Coronary artery (tissue), 2 donors: ENCODE measurements at regions not wholly inside any gene's neighbourhood (a gene's known extent, or its start where the extent isn't known, plus 50 kb on each side); places are given as distances from the start of the nearest gene placed in this dataset.

ENCODE experiments used
- DNase-seq: peaks from one replicate; pipeline ENCODE4 v3.0.0-alpha.2; 2017; ENCODE audit warnings: low spot score
- H3K27ac ChIP-seq, 2 donors: fragments of 200-600 bp; sonication (generic); one replicate each; pipeline ENCODE4 v1.5.1; 2016 to 2019
- H3K4me3 ChIP-seq: fragments of 200-600 bp; sonication (generic); 2 replicates; pipeline ENCODE4 v1.5.1; 2016; ENCODE audit warnings: mild to moderate bottlenecking, moderate library complexity
- CTCF ChIP-seq: fragments of 200-600 bp; sonication (generic); IDR thresholded peaks from one replicate; pipeline ENCODE4 v1.5.1; 2019; ENCODE audit warnings: antibody characterized with exemption

DNA sequence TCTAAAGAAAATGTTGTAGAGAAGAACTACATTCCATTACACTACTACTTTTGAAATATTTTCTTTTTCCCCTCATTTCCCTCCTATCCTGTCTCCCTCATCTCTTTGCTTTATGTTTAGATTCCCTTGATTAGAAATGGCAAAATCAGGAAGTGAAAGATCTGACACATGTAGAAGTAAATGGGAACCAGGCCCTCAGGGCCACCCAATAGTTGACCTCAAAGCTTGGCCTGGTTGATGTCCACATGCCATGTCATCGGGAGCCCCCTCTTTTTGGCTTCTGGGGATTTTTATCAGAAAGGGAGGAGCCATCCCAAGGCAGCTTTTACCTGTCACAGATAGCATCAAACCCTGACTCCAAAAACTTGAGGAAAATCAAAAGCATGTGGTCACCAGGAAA lies 168.3 kb upstream of the ECI2 start:
- no peak for DNase-seq
- H3K4me3 ChIP-seq: no peak overlapping the region
- no peak for TF ChIP-seq CTCF
- H3K27ac ChIP-seq: no peak overlapping the region

GRCh38 chr6:4302524-4302923 lies 167.1 kb upstream of the ECI2 start:
- no peak for DNase-seq
- Histone ChIP-seq H3K4me3 (no peak overlapping the region), H3K27ac (no peak overlapping the region)
- no peak for TF ChIP-seq CTCF

GRCh38 chr6:4301871-4302270 lies 166.5 kb upstream of the ECI2 start:
- DNase-seq: no peak
- no peak overlapping the region for H3K4me3 ChIP-seq
- TF ChIP-seq CTCF: no peak
- no peak overlapping the region for H3K27ac ChIP-seq

DNA sequence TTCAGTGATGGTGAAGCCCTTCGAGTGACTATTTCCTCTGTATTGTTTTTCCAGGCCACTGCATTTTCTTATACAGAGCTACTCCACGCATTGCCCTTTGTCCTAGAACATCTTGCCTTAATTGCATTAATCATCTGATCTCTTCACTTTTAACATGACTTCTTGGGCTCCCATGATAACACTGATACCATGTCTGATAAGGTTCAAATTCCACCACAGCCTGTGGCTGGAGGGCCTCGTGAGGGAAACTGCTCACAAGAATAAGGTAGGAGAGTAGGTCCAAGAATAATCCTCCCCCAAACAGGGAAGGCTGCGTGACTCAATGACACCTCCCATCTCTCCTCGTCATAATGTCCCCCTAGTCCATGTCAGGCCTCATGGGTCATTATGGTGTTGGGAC lies 165.5 kb upstream of the ECI2 start:
- H3K4me3 ChIP-seq: no peak overlapping the region
- DNase-seq: no peak
- no peak for TF ChIP-seq CTCF
- H3K27ac ChIP-seq: no peak overlapping the region

DNA sequence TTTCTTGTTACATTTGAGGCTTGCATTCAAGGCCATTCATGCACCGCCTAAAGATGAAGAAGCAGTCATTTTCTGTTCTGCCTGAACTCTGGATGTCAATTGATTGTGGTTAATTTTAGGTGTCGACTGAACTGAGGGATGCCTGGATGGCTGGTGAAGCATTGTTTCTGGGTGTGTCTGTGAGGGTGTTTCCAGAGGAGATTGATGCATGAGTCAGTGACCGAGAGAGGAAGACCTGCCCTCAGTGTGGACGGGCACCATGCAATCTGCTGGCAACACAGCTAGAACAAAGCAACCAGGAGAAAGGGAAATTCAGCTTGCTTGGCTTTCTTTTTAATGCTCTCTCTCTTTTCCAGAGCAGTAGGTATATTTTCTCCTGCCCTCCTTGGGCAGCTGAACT lies 164.1 kb upstream of the ECI2 start:
- DNase-seq: peak; percentile 33
- no peak overlapping the region for H3K4me3 ChIP-seq
- TF ChIP-seq CTCF: no peak
- no peak overlapping the region for H3K27ac ChIP-seq

DNA sequence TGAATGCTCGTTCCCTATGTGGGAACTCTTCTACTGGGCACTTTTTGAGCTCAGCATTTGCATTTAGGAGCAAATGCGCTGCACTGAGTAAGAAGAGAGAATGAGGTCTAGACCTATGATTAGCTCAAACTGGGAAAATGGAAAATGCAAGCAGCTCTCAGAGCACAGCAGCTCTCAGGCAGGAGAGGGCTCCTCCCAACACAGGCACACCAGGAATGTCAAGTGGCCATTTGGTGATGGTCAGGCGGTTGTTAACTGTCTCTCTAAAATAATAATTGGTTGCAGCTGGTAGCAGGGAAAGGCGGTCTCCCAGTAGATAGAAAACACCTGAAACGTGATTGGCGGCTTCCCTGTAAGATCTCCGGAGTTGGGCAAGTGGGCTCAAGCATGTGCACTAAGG lies 162.0 kb upstream of the ECI2 start:
- Histone ChIP-seq H3K27ac (no peak overlapping the region), H3K4me3 (no peak overlapping the region)
- peak; percentile 38 for DNase-seq
- TF ChIP-seq CTCF: no peak

DNA sequence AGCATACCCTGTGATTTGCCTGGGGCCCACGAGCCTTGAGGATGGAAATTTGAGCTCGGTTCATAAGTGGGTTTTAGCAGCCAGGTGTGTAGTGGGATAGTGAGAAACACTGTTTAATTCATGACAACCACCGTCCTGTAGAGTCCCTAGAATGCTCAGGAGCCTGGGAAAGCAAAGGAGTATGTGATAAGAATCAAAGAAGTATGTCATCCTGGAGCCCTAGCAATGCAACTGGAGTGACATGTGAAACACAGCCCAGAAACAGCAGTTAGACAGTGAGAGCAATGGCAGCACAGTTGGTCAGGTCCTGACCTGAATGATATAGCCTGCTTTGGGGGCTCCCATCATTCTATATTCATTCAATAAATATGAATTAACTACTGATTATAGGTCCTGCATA lies 161.2 kb upstream of the ECI2 start:
- peak; percentile 22 for DNase-seq
- TF ChIP-seq CTCF: no peak
- H3K27ac ChIP-seq: no peak overlapping the region
- H3K4me3 ChIP-seq: no peak overlapping the region
